Erythroblast (primary cell): ENCODE measurements at regions not wholly inside any gene's neighbourhood (a gene's known extent, or its start where the extent isn't known, plus 50 kb on each side); places are given as distances from the start of the nearest gene placed in this dataset.

Experiments
- GATA1 ChIP-seq: IDR thresholded peaks from 2 replicates; pipeline ENCODE4 v1.6.1; 2011; ENCODE audit warnings: low read depth, mild to moderate bottlenecking, control low read depth, low read length, moderate library complexity
- POLR2A ChIP-seq: IDR thresholded peaks from 2 replicates; pipeline ENCODE4 v1.6.1; 2011; ENCODE audit warnings: mild to moderate bottlenecking, low read length

DNA sequence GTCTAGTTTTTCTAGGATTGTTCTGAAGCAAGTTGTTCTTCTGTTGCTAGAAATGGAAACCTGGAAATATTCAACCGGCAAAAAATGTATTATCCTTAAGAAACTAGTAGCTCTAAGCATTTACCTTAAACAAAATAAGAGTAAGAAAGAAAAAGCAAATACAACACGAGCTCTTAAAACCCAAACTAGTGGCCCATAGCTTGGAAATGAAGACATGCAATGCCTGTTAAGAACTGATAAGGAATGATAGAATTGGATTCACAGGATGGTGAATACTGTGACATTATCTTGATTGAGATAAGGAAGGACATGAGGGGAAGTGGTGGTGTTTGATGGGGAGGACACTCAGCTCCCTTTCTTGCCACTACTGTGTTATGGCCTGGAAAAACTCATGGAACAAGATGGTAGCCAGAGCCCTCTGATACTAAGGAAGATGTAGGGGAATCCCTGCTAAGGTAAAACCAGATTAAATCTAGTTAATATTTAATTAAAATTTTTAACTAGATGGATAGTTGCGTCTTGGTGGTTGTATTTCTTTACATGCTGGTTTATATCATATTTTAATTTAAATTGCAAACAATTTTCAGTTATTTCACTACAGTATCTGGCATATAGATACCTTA, 193.8 kb downstream of the LPIN1 start:
- TF ChIP-seq POLR2A (no peak), GATA1 (no peak)
